Fibroblast of lung (primary cell): ENCODE measurements at regions not wholly inside any gene's neighbourhood (a gene's known extent, or its start where the extent isn't known, plus 50 kb on each side); places are given as distances from the start of the nearest gene placed in this dataset.

Experiments
- DNase-seq, 2 donors: peaks; one replicate each; pipeline versions ENCODE4 v3.0.0 to v3.0.0-alpha.2; 2010; ENCODE audit warnings: low read depth in 2 of 2
- H2AFZ ChIP-seq: 2 replicates; pipeline ENCODE4 v1.5.1; 2012; ENCODE audit warnings: low read length, control low read depth, inconsistent platforms
- H3K27ac ChIP-seq: 2 replicates; pipeline ENCODE4 v1.5.1; 2011; ENCODE audit warnings: low read length, control low read depth; ENCODE audit not compliant: insufficient read depth
- H3K27me3 ChIP-seq: 2 replicates; pipeline ENCODE4 v1.5.1; 2011; ENCODE audit warnings: mild to moderate bottlenecking, low read length; ENCODE audit not compliant: control insufficient read depth, insufficient read depth
- H3K36me3 ChIP-seq: 2 replicates; pipeline ENCODE4 v1.5.1; 2011; ENCODE audit warnings: low read length; ENCODE audit not compliant: control insufficient read depth, insufficient read depth
- H3K4me1 ChIP-seq: 2 replicates; pipeline ENCODE4 v1.5.1; 2011; ENCODE audit warnings: low read length; ENCODE audit not compliant: control insufficient read depth, insufficient read depth; ENCODE audit errors: extremely low read depth
- H3K4me2 ChIP-seq: 2 replicates; pipeline ENCODE4 v1.5.1; 2011; ENCODE audit warnings: low read length, control low read depth; ENCODE audit not compliant: insufficient read depth; ENCODE audit errors: extremely low read depth
- H3K4me3 ChIP-seq, 4 experiments: fragments of 200-600 bp in 1 of 4; sonication (generic) in 1 of 4; replicated peaks in 1 of 4; 2 replicates each; pipeline ENCODE4 v1.5.1; 2011 to 2016; ENCODE audit warnings: low read length in 4 of 4, low read depth in 3 of 4, mild to moderate bottlenecking in 3 of 4, control low read depth in 2 of 4, inconsistent platforms in 1 of 4, mixed read lengths in 1 of 4; ENCODE audit not compliant: insufficient read depth in 1 of 4; ENCODE audit errors: control extremely low read depth in 1 of 4
- H3K79me2 ChIP-seq: 2 replicates; pipeline ENCODE4 v1.5.1; 2012; ENCODE audit warnings: mild to moderate bottlenecking, low read length, inconsistent platforms; ENCODE audit not compliant: control insufficient read depth, insufficient read depth
- H3K9ac ChIP-seq: 2 replicates; pipeline ENCODE4 v1.5.1; 2011; ENCODE audit warnings: mild to moderate bottlenecking, low read length, control low read depth; ENCODE audit not compliant: insufficient read depth
- H3K9me3 ChIP-seq: 2 replicates; pipeline ENCODE4 v1.5.1; 2012; ENCODE audit warnings: low read depth, low read length; ENCODE audit not compliant: control insufficient read depth, insufficient read depth
- H4K20me1 ChIP-seq: 2 replicates; pipeline ENCODE4 v1.5.1; 2011; ENCODE audit warnings: low read length; ENCODE audit not compliant: control insufficient read depth, insufficient read depth; ENCODE audit errors: extremely low read depth
- CTCF ChIP-seq, 2 donors: IDR thresholded peaks in 1 of 2; conservative IDR thresholded peaks in 1 of 2; 1 replicate in 1 of 2; 2 replicates in 1 of 2; pipeline ENCODE4 v1.5.1; 2011 to 2012; ENCODE audit warnings: low read length in 2 of 2, control low read depth in 1 of 2, inconsistent platforms in 1 of 2, low read depth in 1 of 2, mild to moderate bottlenecking in 1 of 2
- EZH2 ChIP-seq: IDR thresholded peaks from 2 replicates; pipeline ENCODE4 v1.5.1; 2012; ENCODE audit warnings: low read length, control low read depth, mild to moderate bottlenecking; ENCODE audit errors: missing control alignments

- no peak overlapping the region for H3K9ac ChIP-seq
- no peak overlapping the region for H3K4me2 ChIP-seq
- H3K79me2 ChIP-seq = no peaks in the 10 kb centered on the region
- H3K4me3 ChIP-seq = no peak overlapping the region
- H2AFZ ChIP-seq = no peak overlapping the region
- no peak for TF ChIP-seq CTCF (conservative IDR thresholded peaks at IDR 0.05 in 1 of 2, IDR thresholded peaks at IDR 0.05 in 1 of 2; ENCODE audit: low read depth in 1 of 2, low read length in 2 of 2)
- TF ChIP-seq EZH2 = no peak
- no peaks in the 10 kb centered on the region for H3K9me3 ChIP-seq
- H3K27me3 ChIP-seq = no peaks in the 10 kb centered on the region
- no peaks in the 10 kb centered on the region for H3K36me3 ChIP-seq
- no peak for DNase-seq
- no peaks in the 10 kb centered on the region for H3K4me1 ChIP-seq
- H4K20me1 ChIP-seq = no peaks in the 10 kb centered on the region
- H3K27ac ChIP-seq = no peak overlapping the region
These were observed 1197.5 kb upstream of the TENM4 start for GRCh38 chr11:80638296-80638695.

GRCh38 chr11:80637571-80637970 lies 1196.7 kb upstream of the TENM4 start:
- DNase-seq = no peak

GRCh38 chr11:80636999-80637398 lies 1196.2 kb upstream of the TENM4 start:
- no peak overlapping the region for H2AFZ ChIP-seq
- H3K27ac ChIP-seq = no peak overlapping the region
- no peaks in the 10 kb centered on the region for H3K9me3 ChIP-seq
- TF ChIP-seq CTCF (conservative IDR thresholded peaks at IDR 0.05 in 1 of 2, IDR thresholded peaks at IDR 0.05 in 1 of 2; ENCODE audit: low read depth in 1 of 2, low read length in 2 of 2) (no peak), EZH2 (no peak)
- no peaks in the 10 kb centered on the region for H3K27me3 ChIP-seq
- H3K79me2 ChIP-seq = no peaks in the 10 kb centered on the region
- no peak for DNase-seq
- H3K9ac ChIP-seq = no peak overlapping the region
- no peak overlapping the region for H3K4me3 ChIP-seq
- no peaks in the 10 kb centered on the region for H4K20me1 ChIP-seq
- H3K4me2 ChIP-seq = no peak overlapping the region
- no peaks in the 10 kb centered on the region for H3K36me3 ChIP-seq
- H3K4me1 ChIP-seq = no peaks in the 10 kb centered on the region

More at GRCh38 chr11:80637571-80637970, 1196.7 kb upstream of the TENM4 start:
- Histone ChIP-seq H4K20me1 (no peaks in the 10 kb centered on the region), H3K9me3 (no peaks in the 10 kb centered on the region), H3K79me2 (no peaks in the 10 kb centered on the region), H2AFZ (no peak overlapping the region), H3K4me2 (no peak overlapping the region), H3K4me1 (no peaks in the 10 kb centered on the region), H3K9ac (no peak overlapping the region), H3K27me3 (no peaks in the 10 kb centered on the region), H3K36me3 (no peaks in the 10 kb centered on the region), H3K27ac (no peak overlapping the region), H3K4me3 (no peak overlapping the region)
- TF ChIP-seq CTCF (conservative IDR thresholded peaks at IDR 0.05 in 1 of 2, IDR thresholded peaks at IDR 0.05 in 1 of 2; ENCODE audit: low read depth in 1 of 2, low read length in 2 of 2) (no peak), EZH2 (no peak)
